NCI-H128 (cell line): ENCODE measurements at regions not wholly inside any gene's neighbourhood (a gene's known extent, or its start where the extent isn't known, plus 50 kb on each side); places are given as distances from the start of the nearest gene placed in this dataset.

Source experiments
- DNase-seq: peaks from one replicate; lab custom pipeline; 2025; ENCODE audit not compliant: unreplicated experiment; lab: John Stamatoyannopoulos, UW

GRCh38 chr21:32184065-32184464 lies 94.8 kb downstream of the MIS18A start:
- no peak for DNase-seq

GRCh38 chr21:32183396-32183795 lies 95.5 kb downstream of the MIS18A start:
- no peak for DNase-seq

GRCh38 chr21:32182449-32182848 lies 96.4 kb downstream of the MIS18A start:
- DNase-seq = no peak

- DNase-seq = no peak
Measured at GRCh38 chr21:32181457-32181856, 97.4 kb downstream of the MIS18A start.

GRCh38 chr21:32174819-32175218 lies 104.0 kb downstream of the MIS18A start:
- no peak for DNase-seq

GRCh38 chr21:32173121-32173724 lies 105.6 kb downstream of the MIS18A start:
- DNase-seq = no peak

- DNase-seq = no peak
Measured at GRCh38 chr21:32172106-32172505, 106.7 kb downstream of the MIS18A start.

GRCh38 chr21:32167513-32167912 lies 111.3 kb downstream of the MIS18A start:
- no peak for DNase-seq

GRCh38 chr21:32163386-32163785 lies 115.5 kb downstream of the MIS18A start:
- no peak for DNase-seq

GRCh38 chr21:32162727-32163320 lies 116.0 kb downstream of the MIS18A start:
- DNase-seq = no peak

- no peak for DNase-seq
Measured at GRCh38 chr21:32155226-32155625, 123.6 kb downstream of the MIS18A start.

GRCh38 chr21:32147041-32147440 lies 131.8 kb downstream of the MIS18A start:
- DNase-seq = no peak

GRCh38 chr21:32144851-32145250 lies 134.0 kb downstream of the MIS18A start:
- no peak for DNase-seq

- no peak for DNase-seq
Measured at GRCh38 chr21:32143241-32143939, 135.5 kb downstream of the MIS18A start.

- no peak for DNase-seq
Measured at GRCh38 chr21:32141318-32141633, 137.6 kb downstream of the MIS18A start.

- DNase-seq = no peak
Measured at GRCh38 chr21:32140604-32141317, 138.1 kb downstream of the MIS18A start.

- no peak for DNase-seq
Measured at GRCh38 chr21:32140151-32140550, 138.7 kb downstream of the MIS18A start.

- DNase-seq = no peak
Measured at GRCh38 chr21:32138658-32139057, 140.2 kb downstream of the MIS18A start.

- no peak for DNase-seq
Measured at GRCh38 chr21:32137931-32138330, 140.9 kb downstream of the MIS18A start.

GRCh38 chr21:32137266-32137665 lies 141.6 kb downstream of the MIS18A start:
- no peak for DNase-seq

- no peak for DNase-seq
Measured at GRCh38 chr21:32136546-32136945, 142.3 kb downstream of the MIS18A start.
